WTC11 (cell line): ENCODE measurements at regions not wholly inside any gene's neighbourhood (a gene's known extent, or its start where the extent isn't known, plus 50 kb on each side); places are given as distances from the start of the nearest gene placed in this dataset.

Experiments
- ATAC-seq: fragments of 200-7000 bp; cut with Tn5 transposase; 2 replicates; pipeline ENCODE4 v1.10.0; 2021; ENCODE audit warnings: mild to moderate bottlenecking, moderate library complexity
- CTCF ChIA-PET: fragments of 300-600 bp; sonication (Branson Sonifier 250); formaldehyde crosslinking; loops from one replicate; lab custom pipeline; 2021; ENCODE audit warnings: antibody characterized with exemption; lab: Charles Lee
- POLR2A ChIA-PET: fragments of 350-600 bp; sonication (Branson Sonifier 250); formaldehyde crosslinking; loops from one replicate; lab custom pipeline; 2021; ENCODE audit warnings: antibody characterized with exemption; lab: Charles Lee
- DNase-seq: peaks from one replicate; pipeline ENCODE4 v3.0.0; 2021; ENCODE audit warnings: low spot score
- H3K27ac Mint-ChIP-seq: 2 replicates; pipeline ENCODE4 v1.8.0; 2021; ENCODE audit warnings: mixed read lengths
- H3K27me3 Mint-ChIP-seq: 2 replicates; pipeline ENCODE4 v1.8.0; 2021; ENCODE audit warnings: low read depth, mild to moderate bottlenecking, moderate library complexity, mixed read lengths
- H3K36me3 Mint-ChIP-seq: 2 replicates; pipeline ENCODE4 v1.8.0; 2021; ENCODE audit warnings: mixed read lengths
- H3K4me1 Mint-ChIP-seq: 2 replicates; pipeline ENCODE4 v1.8.0; 2022; ENCODE audit warnings: mixed read lengths
- H3K4me3 Mint-ChIP-seq: 2 replicates; pipeline ENCODE4 v1.8.0; 2021; ENCODE audit warnings: mild to moderate bottlenecking, moderate library complexity, mixed read lengths
- H3K9me3 Mint-ChIP-seq: 2 replicates; pipeline ENCODE4 v1.8.0; 2021; ENCODE audit warnings: mixed read lengths
- EMX1 ChIP-seq: fragments of 250-450 bp; sonication (Bioruptor Pico); IDR thresholded peaks from 2 replicates; pipeline ENCODE4 v1.8.0; 2021; ENCODE audit warnings: mild to moderate bottlenecking
- GTF2I ChIP-seq: fragments of 250-450 bp; sonication (Bioruptor Pico); conservative IDR thresholded peaks from 2 replicates; pipeline ENCODE4 v1.4.0; 2021; ENCODE audit warnings: mild to moderate bottlenecking
- IRF2 ChIP-seq: sonication (generic); formaldehyde crosslinking; IDR thresholded peaks from 2 replicates; pipeline ENCODE4 v1.8.0; 2022; ENCODE audit warnings: low read depth, missing genetic modification reagents, borderline replicate concordance
- MYBL2 ChIP-seq: sonication (generic); formaldehyde crosslinking; IDR thresholded peaks from 2 replicates; pipeline ENCODE4 v1.8.1; 2023; ENCODE audit warnings: mild to moderate bottlenecking, moderate library complexity, missing genetic modification reagents
- RORB ChIP-seq: fragments of 250-450 bp; sonication (Bioruptor Pico); IDR thresholded peaks from 2 replicates; pipeline ENCODE4 v1.9.0; 2021; ENCODE audit warnings: mild to moderate bottlenecking
- STAT6 ChIP-seq: sonication (generic); formaldehyde crosslinking; conservative IDR thresholded peaks from 2 replicates; pipeline ENCODE4 v1.8.1; 2023; ENCODE audit warnings: mild to moderate bottlenecking, low read depth, missing genetic modification reagents, moderate library complexity
- ZNF121 ChIP-seq: sonication (generic); formaldehyde crosslinking; IDR thresholded peaks from 2 replicates; pipeline ENCODE4 v1.8.0; 2023; ENCODE audit warnings: missing genetic modification reagents
- ZNF232 ChIP-seq: sonication (generic); formaldehyde crosslinking; IDR thresholded peaks from 2 replicates; pipeline ENCODE4 v1.8.0; 2022; ENCODE audit warnings: mild to moderate bottlenecking, missing genetic modification reagents
- ZNF317 ChIP-seq: sonication (generic); formaldehyde crosslinking; IDR thresholded peaks from 2 replicates; pipeline ENCODE4 v1.8.1; 2023; ENCODE audit warnings: low read depth, mild to moderate bottlenecking, moderate library complexity, missing genetic modification reagents, borderline replicate concordance
- ZNF425 ChIP-seq: fragments of 250-450 bp; sonication (Bioruptor Pico); conservative IDR thresholded peaks from 2 replicates; pipeline ENCODE4 v1.9.0; 2021; ENCODE audit warnings: mild to moderate bottlenecking
- TF ChIP-seq, protein P1 (sequence below): sonication (generic); formaldehyde crosslinking; IDR thresholded peaks from 2 replicates; pipeline ENCODE4 v1.8.1; 2023; ENCODE audit warnings: mild to moderate bottlenecking, missing genetic modification reagents
- TF ChIP-seq, protein P2 (sequence below): fragments of 250-450 bp; sonication (Bioruptor Pico); IDR thresholded peaks from 2 replicates; pipeline ENCODE4 v1.9.0; 2021; ENCODE audit warnings: mild to moderate bottlenecking
- TF ChIP-seq, protein P3 (sequence below): fragments of 250-450 bp; sonication (Bioruptor Pico); IDR thresholded peaks from 2 replicates; pipeline ENCODE4 v2.1.2; 2022; ENCODE audit warnings: mild to moderate bottlenecking, moderate library complexity
- TF ChIP-seq, protein P4 (sequence below): fragments of 250-450 bp; sonication (Bioruptor Pico); IDR thresholded peaks from 2 replicates; pipeline ENCODE4 v1.9.0; 2021; ENCODE audit warnings: mild to moderate bottlenecking
- TF ChIP-seq, protein P5 (sequence below): sonication (generic); formaldehyde crosslinking; IDR thresholded peaks from 2 replicates; pipeline ENCODE4 v1.8.1; 2022; ENCODE audit warnings: mild to moderate bottlenecking, missing genetic modification reagents, moderate library complexity, borderline replicate concordance
- TF ChIP-seq, protein P6 (sequence below): sonication (generic); formaldehyde crosslinking; IDR thresholded peaks from 2 replicates; pipeline ENCODE4 v1.8.1; 2022; ENCODE audit warnings: low read depth, mild to moderate bottlenecking, moderate library complexity, missing genetic modification reagents, borderline replicate concordance

DNA sequence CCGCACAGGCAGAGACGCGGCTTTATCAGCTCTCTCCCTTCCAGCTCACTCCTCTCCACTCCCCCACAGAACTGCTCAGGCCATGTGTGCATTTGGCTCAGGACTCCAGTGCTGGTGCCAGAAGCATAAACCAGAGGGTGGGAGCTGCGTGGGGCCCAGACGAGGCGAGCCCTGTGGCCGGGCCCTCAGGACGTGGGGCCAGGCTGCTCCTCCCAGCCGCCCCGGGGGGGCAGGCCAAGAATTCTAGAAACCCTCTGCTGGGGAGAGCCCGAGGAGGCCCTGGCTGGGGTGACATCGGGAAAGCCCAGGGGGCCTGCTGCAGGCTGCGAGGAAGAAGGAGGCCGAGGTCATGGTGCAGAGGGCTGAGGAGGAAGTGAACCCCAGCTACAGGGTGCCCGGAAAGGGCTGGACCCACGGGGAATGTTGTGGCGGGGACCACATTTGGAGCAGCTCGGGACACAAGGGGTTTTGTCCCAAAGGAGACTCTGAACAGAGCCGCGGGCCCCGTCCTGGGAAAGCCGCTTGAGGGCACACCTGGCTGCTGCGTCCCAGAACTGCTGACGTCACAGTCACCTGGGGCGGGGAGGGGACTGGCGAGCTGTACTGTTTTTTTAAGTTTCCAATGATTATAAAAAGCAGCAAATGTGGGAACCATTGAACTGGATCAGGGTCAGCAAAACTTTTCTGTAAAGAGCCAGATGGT is 107.1 kb downstream of the BANF2 start (continued):
- no peak for TF ChIP-seq ZNF317 (CRISPR knock-in tag)
- TF ChIP-seq, protein P1, sequence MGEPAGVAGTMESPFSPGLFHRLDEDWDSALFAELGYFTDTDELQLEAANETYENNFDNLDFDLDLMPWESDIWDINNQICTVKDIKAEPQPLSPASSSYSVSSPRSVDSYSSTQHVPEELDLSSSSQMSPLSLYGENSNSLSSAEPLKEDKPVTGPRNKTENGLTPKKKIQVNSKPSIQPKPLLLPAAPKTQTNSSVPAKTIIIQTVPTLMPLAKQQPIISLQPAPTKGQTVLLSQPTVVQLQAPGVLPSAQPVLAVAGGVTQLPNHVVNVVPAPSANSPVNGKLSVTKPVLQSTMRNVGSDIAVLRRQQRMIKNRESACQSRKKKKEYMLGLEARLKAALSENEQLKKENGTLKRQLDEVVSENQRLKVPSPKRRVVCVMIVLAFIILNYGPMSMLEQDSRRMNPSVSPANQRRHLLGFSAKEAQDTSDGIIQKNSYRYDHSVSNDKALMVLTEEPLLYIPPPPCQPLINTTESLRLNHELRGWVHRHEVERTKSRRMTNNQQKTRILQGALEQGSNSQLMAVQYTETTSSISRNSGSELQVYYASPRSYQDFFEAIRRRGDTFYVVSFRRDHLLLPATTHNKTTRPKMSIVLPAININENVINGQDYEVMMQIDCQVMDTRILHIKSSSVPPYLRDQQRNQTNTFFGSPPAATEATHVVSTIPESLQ (CRISPR knock-in tag), result no peak
- no peak for TF ChIP-seq IRF2 (CRISPR knock-in tag)
- TF ChIP-seq, protein P2, sequence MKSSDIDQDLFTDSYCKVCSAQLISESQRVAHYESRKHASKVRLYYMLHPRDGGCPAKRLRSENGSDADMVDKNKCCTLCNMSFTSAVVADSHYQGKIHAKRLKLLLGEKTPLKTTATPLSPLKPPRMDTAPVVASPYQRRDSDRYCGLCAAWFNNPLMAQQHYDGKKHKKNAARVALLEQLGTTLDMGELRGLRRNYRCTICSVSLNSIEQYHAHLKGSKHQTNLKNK, result no peak
- no peak for TF ChIP-seq STAT6 (CRISPR knock-in tag)
- TF ChIP-seq, protein P3, sequence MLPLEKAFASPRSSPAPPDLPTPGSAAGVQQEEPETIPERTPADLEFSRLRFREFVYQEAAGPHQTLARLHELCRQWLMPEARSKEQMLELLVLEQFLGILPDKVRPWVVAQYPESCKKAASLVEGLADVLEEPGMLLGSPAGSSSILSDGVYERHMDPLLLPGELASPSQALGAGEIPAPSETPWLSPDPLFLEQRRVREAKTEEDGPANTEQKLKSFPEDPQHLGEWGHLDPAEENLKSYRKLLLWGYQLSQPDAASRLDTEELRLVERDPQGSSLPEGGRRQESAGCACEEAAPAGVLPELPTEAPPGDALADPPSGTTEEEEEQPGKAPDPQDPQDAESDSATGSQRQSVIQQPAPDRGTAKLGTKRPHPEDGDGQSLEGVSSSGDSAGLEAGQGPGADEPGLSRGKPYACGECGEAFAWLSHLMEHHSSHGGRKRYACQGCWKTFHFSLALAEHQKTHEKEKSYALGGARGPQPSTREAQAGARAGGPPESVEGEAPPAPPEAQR (CRISPR knock-in tag), result no peak
- no peak for TF ChIP-seq ZNF232 (CRISPR knock-in tag)
- TF ChIP-seq, protein P4, sequence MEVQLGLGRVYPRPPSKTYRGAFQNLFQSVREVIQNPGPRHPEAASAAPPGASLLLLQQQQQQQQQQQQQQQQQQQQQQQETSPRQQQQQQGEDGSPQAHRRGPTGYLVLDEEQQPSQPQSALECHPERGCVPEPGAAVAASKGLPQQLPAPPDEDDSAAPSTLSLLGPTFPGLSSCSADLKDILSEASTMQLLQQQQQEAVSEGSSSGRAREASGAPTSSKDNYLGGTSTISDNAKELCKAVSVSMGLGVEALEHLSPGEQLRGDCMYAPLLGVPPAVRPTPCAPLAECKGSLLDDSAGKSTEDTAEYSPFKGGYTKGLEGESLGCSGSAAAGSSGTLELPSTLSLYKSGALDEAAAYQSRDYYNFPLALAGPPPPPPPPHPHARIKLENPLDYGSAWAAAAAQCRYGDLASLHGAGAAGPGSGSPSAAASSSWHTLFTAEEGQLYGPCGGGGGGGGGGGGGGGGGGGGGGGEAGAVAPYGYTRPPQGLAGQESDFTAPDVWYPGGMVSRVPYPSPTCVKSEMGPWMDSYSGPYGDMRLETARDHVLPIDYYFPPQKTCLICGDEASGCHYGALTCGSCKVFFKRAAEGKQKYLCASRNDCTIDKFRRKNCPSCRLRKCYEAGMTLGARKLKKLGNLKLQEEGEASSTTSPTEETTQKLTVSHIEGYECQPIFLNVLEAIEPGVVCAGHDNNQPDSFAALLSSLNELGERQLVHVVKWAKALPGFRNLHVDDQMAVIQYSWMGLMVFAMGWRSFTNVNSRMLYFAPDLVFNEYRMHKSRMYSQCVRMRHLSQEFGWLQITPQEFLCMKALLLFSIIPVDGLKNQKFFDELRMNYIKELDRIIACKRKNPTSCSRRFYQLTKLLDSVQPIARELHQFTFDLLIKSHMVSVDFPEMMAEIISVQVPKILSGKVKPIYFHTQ, result no peak
- TF ChIP-seq, protein P5, sequence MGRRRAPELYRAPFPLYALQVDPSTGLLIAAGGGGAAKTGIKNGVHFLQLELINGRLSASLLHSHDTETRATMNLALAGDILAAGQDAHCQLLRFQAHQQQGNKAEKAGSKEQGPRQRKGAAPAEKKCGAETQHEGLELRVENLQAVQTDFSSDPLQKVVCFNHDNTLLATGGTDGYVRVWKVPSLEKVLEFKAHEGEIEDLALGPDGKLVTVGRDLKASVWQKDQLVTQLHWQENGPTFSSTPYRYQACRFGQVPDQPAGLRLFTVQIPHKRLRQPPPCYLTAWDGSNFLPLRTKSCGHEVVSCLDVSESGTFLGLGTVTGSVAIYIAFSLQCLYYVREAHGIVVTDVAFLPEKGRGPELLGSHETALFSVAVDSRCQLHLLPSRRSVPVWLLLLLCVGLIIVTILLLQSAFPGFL (CRISPR knock-in tag), result no peak
- no peak for TF ChIP-seq GTF2I

GRCh38 chr20:17806107-17806506 is 106.3 kb downstream of the BANF2 start:
- H3K9me3 Mint-ChIP-seq, result peaks cover 16% of the 10 kb centered on the region
- H3K36me3 Mint-ChIP-seq, result peaks cover 7% of the 10 kb centered on the region
- ATAC-seq (no peak), DNase-seq (no peak)
- ChIA-PET CTCF (interaction anchor here (0.7 to 1.6 kb wide), 7 partner anchors 91 to 827 kb away, joined by 3 to 9 read pairs (median 4); partner anchors contain the start of gene RRBP1), POLR2A (no interaction called here)
- no peak for TF ChIP-seq GTF2I
- no peak for TF ChIP-seq EMX1 (CRISPR knock-in tag)
- TF ChIP-seq RORB (CRISPR knock-in tag), result no peak
- no peak for TF ChIP-seq MYBL2 (CRISPR knock-in tag)
- TF ChIP-seq, protein P6, sequence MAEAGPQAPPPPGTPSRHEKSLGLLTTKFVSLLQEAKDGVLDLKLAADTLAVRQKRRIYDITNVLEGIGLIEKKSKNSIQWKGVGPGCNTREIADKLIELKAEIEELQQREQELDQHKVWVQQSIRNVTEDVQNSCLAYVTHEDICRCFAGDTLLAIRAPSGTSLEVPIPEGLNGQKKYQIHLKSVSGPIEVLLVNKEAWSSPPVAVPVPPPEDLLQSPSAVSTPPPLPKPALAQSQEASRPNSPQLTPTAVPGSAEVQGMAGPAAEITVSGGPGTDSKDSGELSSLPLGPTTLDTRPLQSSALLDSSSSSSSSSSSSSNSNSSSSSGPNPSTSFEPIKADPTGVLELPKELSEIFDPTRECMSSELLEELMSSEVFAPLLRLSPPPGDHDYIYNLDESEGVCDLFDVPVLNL (CRISPR knock-in tag), result no peak
- no peak for TF ChIP-seq ZNF425
- TF ChIP-seq ZNF121 (CRISPR knock-in tag), result peak; percentile 58; the same call in 1 of the 2 replicates
- TF ChIP-seq, protein P4, result no peak
- H3K4me1 Mint-ChIP-seq, result peaks cover 22% of the 10 kb centered on the region
- no peaks in the 10 kb centered on the region for H3K27me3 Mint-ChIP-seq
- no peak overlapping the region; the same call in 1 of the 2 replicates for H3K27ac Mint-ChIP-seq
- no peak overlapping the region for H3K4me3 Mint-ChIP-seq
